ENCODE measurements at regions not wholly inside any gene's neighbourhood (a gene's known extent, or its start where the extent isn't known, plus 50 kb on each side); places are given as distances from the start of the nearest gene placed in this dataset.

DNA sequence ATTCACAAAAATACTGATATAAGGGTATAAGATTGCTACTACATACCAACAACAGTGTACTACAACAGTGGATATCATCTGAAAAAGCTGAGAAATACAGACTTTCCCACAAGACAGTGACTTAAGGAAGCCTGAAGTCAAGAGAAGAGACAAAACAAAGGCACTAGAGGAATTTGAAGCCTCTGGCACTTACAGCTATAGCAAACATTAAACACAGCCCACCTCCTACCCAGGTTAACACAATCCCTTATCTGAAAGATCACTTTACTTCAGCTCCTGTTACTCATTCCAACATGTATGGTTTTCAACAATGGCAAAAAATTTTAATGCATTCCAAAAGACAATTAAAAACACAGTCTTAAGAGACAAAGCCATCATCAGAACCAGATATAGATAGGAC lies 388.5 kb downstream of the JRKL start:
- Histone ChIP-seq H3K9me3 (ENCODE audit: low read length) (no peaks in the 10 kb centered on the region), H3K9ac (ENCODE audit: low read length) (no peak overlapping the region), H3K27me3 (ENCODE audit: insufficient read depth, low read length) (no peaks in the 10 kb centered on the region), H3F3A (ENCODE audit: insufficient read depth, low read length) (no peaks in the 10 kb centered on the region), H3K4me3 (ENCODE audit: low read depth, low read length, poor library complexity, severe bottlenecking) (no peak overlapping the region), H3K4me2 (ENCODE audit: low read length) (no peak overlapping the region), H2AFZ (ENCODE audit: low read length) (no peak overlapping the region), H3K9me2 (ENCODE audit: low read depth, low read length) (no peaks in the 10 kb centered on the region), H3K79me2 (ENCODE audit: insufficient read depth, low read length) (no peaks in the 10 kb centered on the region), H3K4me1 (ENCODE audit: insufficient read depth, low read length, severe bottlenecking) (no peaks in the 10 kb centered on the region), H4K20me1 (ENCODE audit: insufficient read depth, low read length) (no peaks in the 10 kb centered on the region), H3K36me3 (ENCODE audit: insufficient read depth, low read length) (no peaks in the 10 kb centered on the region), H3K27ac (ENCODE audit: low read depth, low read length, poor library complexity, severe bottlenecking) (no peak overlapping the region)
- TF ChIP-seq EZH2 (IDR thresholded peaks at IDR 0.05; ENCODE audit: borderline replicate concordance, low read length), result no peak
- TF ChIP-seq, protein P1, sequence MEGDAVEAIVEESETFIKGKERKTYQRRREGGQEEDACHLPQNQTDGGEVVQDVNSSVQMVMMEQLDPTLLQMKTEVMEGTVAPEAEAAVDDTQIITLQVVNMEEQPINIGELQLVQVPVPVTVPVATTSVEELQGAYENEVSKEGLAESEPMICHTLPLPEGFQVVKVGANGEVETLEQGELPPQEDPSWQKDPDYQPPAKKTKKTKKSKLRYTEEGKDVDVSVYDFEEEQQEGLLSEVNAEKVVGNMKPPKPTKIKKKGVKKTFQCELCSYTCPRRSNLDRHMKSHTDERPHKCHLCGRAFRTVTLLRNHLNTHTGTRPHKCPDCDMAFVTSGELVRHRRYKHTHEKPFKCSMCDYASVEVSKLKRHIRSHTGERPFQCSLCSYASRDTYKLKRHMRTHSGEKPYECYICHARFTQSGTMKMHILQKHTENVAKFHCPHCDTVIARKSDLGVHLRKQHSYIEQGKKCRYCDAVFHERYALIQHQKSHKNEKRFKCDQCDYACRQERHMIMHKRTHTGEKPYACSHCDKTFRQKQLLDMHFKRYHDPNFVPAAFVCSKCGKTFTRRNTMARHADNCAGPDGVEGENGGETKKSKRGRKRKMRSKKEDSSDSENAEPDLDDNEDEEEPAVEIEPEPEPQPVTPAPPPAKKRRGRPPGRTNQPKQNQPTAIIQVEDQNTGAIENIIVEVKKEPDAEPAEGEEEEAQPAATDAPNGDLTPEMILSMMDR (IDR thresholded peaks at IDR 0.05; ENCODE audit: low read length), result no peak

DNA sequence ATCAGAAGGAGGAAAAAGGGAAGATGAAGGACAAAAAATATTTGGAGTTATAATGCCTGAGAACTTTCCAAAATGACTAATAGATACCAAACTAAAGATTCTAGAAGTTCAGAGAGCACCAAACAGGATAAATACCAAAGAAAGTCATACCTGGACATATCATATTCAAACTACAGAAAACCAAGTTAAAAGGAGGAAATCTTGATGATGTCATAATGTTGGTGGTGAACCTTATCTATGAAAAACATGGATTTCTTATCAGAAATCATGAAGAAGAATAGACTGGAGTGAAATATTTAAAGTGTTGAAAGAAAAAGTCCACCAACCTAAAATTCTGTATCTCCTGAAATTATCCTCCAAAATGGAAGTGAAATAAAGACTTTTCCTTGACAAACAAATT lies 389.2 kb downstream of the JRKL start:
- Histone ChIP-seq H3K9me2 (ENCODE audit: low read depth, low read length) (no peaks in the 10 kb centered on the region), H2AFZ (ENCODE audit: low read length) (no peak overlapping the region), H3K27ac (ENCODE audit: low read depth, low read length, poor library complexity, severe bottlenecking) (no peak overlapping the region), H3K79me2 (ENCODE audit: insufficient read depth, low read length) (no peaks in the 10 kb centered on the region), H3K4me2 (ENCODE audit: low read length) (no peak overlapping the region), H3K36me3 (ENCODE audit: insufficient read depth, low read length) (no peaks in the 10 kb centered on the region), H3K4me1 (ENCODE audit: insufficient read depth, low read length, severe bottlenecking) (no peaks in the 10 kb centered on the region), H3F3A (ENCODE audit: insufficient read depth, low read length) (no peaks in the 10 kb centered on the region), H3K27me3 (ENCODE audit: insufficient read depth, low read length) (no peaks in the 10 kb centered on the region), H3K4me3 (ENCODE audit: low read depth, low read length, poor library complexity, severe bottlenecking) (no peak overlapping the region), H3K9ac (ENCODE audit: low read length) (no peak overlapping the region), H4K20me1 (ENCODE audit: insufficient read depth, low read length) (no peaks in the 10 kb centered on the region), H3K9me3 (ENCODE audit: low read length) (no peaks in the 10 kb centered on the region)
- TF ChIP-seq EZH2 (IDR thresholded peaks at IDR 0.05; ENCODE audit: borderline replicate concordance, low read length), result no peak
- TF ChIP-seq, protein P1 (IDR thresholded peaks at IDR 0.05; ENCODE audit: low read length), result no peak

DNA sequence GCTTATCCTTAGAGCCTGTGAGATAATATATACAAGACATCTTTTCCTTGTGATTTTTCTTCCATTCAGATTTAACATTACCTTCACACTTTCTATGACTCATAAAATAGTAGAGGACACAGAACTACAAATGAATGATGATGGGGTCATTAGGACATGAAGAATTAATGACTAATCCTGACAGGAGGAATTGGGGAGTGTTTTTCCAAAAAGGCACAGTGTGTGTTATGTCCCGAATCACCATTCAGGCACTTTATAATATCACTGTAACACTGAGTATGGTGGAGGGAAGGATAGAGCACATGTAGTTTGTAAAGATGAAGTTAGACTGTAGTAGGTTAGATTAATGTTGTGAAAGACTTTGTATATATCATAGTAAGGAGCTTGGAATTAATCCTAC lies 391.3 kb downstream of the JRKL start:
- no peaks in the 10 kb centered on the region for H3K9me3 ChIP-seq (ENCODE audit: low read length)
- H4K20me1 ChIP-seq (ENCODE audit: insufficient read depth, low read length), result no peaks in the 10 kb centered on the region
- H3K4me1 ChIP-seq (ENCODE audit: insufficient read depth, low read length, severe bottlenecking), result no peaks in the 10 kb centered on the region
- H3K79me2 ChIP-seq (ENCODE audit: insufficient read depth, low read length), result no peaks in the 10 kb centered on the region
- H2AFZ ChIP-seq (ENCODE audit: low read length), result no peak overlapping the region
- no peaks in the 10 kb centered on the region for H3K36me3 ChIP-seq (ENCODE audit: insufficient read depth, low read length)
- H3K4me3 ChIP-seq (ENCODE audit: low read depth, low read length, poor library complexity, severe bottlenecking), result no peak overlapping the region
- no peaks in the 10 kb centered on the region for H3K27me3 ChIP-seq (ENCODE audit: insufficient read depth, low read length)
- no peaks in the 10 kb centered on the region for H3K9me2 ChIP-seq (ENCODE audit: low read depth, low read length)
- TF ChIP-seq, protein P1 (IDR thresholded peaks at IDR 0.05; ENCODE audit: low read length), result no peak
- no peak for TF ChIP-seq EZH2 (IDR thresholded peaks at IDR 0.05; ENCODE audit: borderline replicate concordance, low read length)
- H3K4me2 ChIP-seq (ENCODE audit: low read length), result no peak overlapping the region
- H3F3A ChIP-seq (ENCODE audit: insufficient read depth, low read length), result no peaks in the 10 kb centered on the region
- H3K9ac ChIP-seq (ENCODE audit: low read length), result no peak overlapping the region
- H3K27ac ChIP-seq (ENCODE audit: low read depth, low read length, poor library complexity, severe bottlenecking), result no peak overlapping the region
